ENCODE measurements at regions not wholly inside any gene's neighbourhood (a gene's known extent, or its start where the extent isn't known, plus 50 kb on each side); places are given as distances from the start of the nearest gene placed in this dataset.

GRCh38 chr3:72261566-72262564, 476.9 kb upstream of the PROK2 start:
- in situ Hi-C loops (cut with MboI; ENCODE audit: low sequenced_read_pairs) (no loop called here), intact Hi-C loops (cut with micrococcal nuclease) (no loop called here), dilution Hi-C loops (cut with HindIII; ENCODE audit: low sequenced_read_pairs, unreplicated experiment) (no loop called here)
- no TSS peak for BruUV-seq (replicated peaks)
- Histone ChIP-seq H3K56ac (ENCODE audit: extremely low read depth, insufficient read depth, low read length) (no peak overlapping the region), H4K8ac (ENCODE audit: low read depth in 2 of 2, low read length in 2 of 2) (no peak overlapping the region), H2AK5ac (ENCODE audit: low read depth, low read length) (no peak overlapping the region), H3K18ac (ENCODE audit: low read depth, low read length) (no peak overlapping the region), H4K5ac (ENCODE audit: low read depth, low read length) (no peak overlapping the region), H3K9me1 (ENCODE audit: insufficient read depth, low read length) (no peaks in the 10 kb centered on the region), H4K91ac (ENCODE audit: insufficient read depth, low read depth, low read length) (no peak overlapping the region), H2BK20ac (ENCODE audit: low read depth, low read length) (no peak overlapping the region), H3K27ac (ENCODE audit: insufficient read depth, low read length) (no peak overlapping the region), H2AFZ (replicated peaks; ENCODE audit: low read length, poor library complexity) (no peak overlapping the region), H3K23ac (ENCODE audit: low read depth, low read length) (no peak overlapping the region), H3K27me3 (ENCODE audit: control insufficient read depth, insufficient read depth, low read length) (peaks cover 53% of the 10 kb centered on the region), H3K4me2 (ENCODE audit: low read depth, low read length) (no peak overlapping the region), H3K4me3 (ENCODE audit: insufficient read depth, low read depth, low read length) (no peak overlapping the region), H3K9ac (ENCODE audit: low read depth, low read length) (no peak overlapping the region), H3K4ac (ENCODE audit: low read depth, low read length) (no peak overlapping the region), H4K20me1 (ENCODE audit: insufficient read depth, low read length) (no peaks in the 10 kb centered on the region), H3K79me1 (ENCODE audit: low read depth in 1 of 2, low read length in 2 of 2) (no peaks in the 10 kb centered on the region), H3K36me3 (ENCODE audit: control insufficient read depth, insufficient read depth, low read length) (no peaks in the 10 kb centered on the region), H2BK5ac (ENCODE audit: low read depth, low read length, poor library complexity, severe bottlenecking) (no peak overlapping the region), H3K14ac (replicated peaks; ENCODE audit: low read depth, low read length) (no peak overlapping the region), H2BK120ac (ENCODE audit: low read depth, low read length) (no peak overlapping the region), H2BK15ac (ENCODE audit: low read depth, low read length) (no peak overlapping the region), H3K9me3 (ENCODE audit: control insufficient read depth, insufficient read depth, low read length) (no peaks in the 10 kb centered on the region), H3K4me1 (ENCODE audit: control insufficient read depth, insufficient read depth, low read length) (no peaks in the 10 kb centered on the region), H2AK9ac (replicated peaks; ENCODE audit: low read depth, low read length, poor library complexity) (no peak overlapping the region)
- TF ChIP-seq FOS (IDR thresholded peaks at IDR 0.05; ENCODE audit: low read depth, low read length) (no peak), RFX5 (IDR thresholded peaks at IDR 0.05; ENCODE audit: low read depth, low read length) (no peak), SMC3 (IDR thresholded peaks at IDR 0.05; ENCODE audit: low read depth, low read length) (no peak), MXI1 (IDR thresholded peaks at IDR 0.05; ENCODE audit: borderline replicate concordance, low read depth, low read length) (no peak), MAFK (IDR thresholded peaks at IDR 0.05; ENCODE audit: low read depth, low read length) (no peak), RCOR1 (IDR thresholded peaks at IDR 0.05; ENCODE audit: insufficient replicate concordance, low read length) (no peak), BHLHE40 (IDR thresholded peaks at IDR 0.05; ENCODE audit: low read depth, low read length) (no peak), RAD21 (IDR thresholded peaks at IDR 0.05; ENCODE audit: low read length) (no peak), NFE2L2 (IDR thresholded peaks at IDR 0.05; ENCODE audit: low read depth, low read length) (no peak), ELK1 (IDR thresholded peaks at IDR 0.05; ENCODE audit: borderline replicate concordance, low read depth, low read length) (no peak), CTCF (conservative IDR thresholded peaks at IDR 0.05; ENCODE audit: low read depth, low read length) (no peak)
- TF ChIP-seq, protein P1, sequence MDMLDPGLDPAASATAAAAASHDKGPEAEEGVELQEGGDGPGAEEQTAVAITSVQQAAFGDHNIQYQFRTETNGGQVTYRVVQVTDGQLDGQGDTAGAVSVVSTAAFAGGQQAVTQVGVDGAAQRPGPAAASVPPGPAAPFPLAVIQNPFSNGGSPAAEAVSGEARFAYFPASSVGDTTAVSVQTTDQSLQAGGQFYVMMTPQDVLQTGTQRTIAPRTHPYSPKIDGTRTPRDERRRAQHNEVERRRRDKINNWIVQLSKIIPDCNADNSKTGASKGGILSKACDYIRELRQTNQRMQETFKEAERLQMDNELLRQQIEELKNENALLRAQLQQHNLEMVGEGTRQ (IDR thresholded peaks at IDR 0.05; ENCODE audit: low read depth, low read length), result no peak
- ATAC-seq (ENCODE audit: low read depth), result no peak
- CTCF ChIA-PET, result no interaction called here
- POLR2A ChIA-PET (ENCODE audit: unreplicated experiment), result no interaction called here
- 40% methylated on average over 1 of the region's 8 CpGs; no CpG with 5 or more reads in 1 of the 2 experiments for WGBS, 2 experiments (ENCODE audit: extremely low coverage in 2 of 2, insufficient read length in 1 of 2)
- no peak for DNase-seq

Measured in IMR-90 (cell line).